ENCODE measurements at regions not wholly inside any gene's neighbourhood (a gene's known extent, or its start where the extent isn't known, plus 50 kb on each side); places are given as distances from the start of the nearest gene placed in this dataset.
"Not testable (repeated sequence)": the region's sequence is repeated elsewhere in the genome, so short reads cannot be mapped to it uniquely, and the experiment has no call there.

DNA sequence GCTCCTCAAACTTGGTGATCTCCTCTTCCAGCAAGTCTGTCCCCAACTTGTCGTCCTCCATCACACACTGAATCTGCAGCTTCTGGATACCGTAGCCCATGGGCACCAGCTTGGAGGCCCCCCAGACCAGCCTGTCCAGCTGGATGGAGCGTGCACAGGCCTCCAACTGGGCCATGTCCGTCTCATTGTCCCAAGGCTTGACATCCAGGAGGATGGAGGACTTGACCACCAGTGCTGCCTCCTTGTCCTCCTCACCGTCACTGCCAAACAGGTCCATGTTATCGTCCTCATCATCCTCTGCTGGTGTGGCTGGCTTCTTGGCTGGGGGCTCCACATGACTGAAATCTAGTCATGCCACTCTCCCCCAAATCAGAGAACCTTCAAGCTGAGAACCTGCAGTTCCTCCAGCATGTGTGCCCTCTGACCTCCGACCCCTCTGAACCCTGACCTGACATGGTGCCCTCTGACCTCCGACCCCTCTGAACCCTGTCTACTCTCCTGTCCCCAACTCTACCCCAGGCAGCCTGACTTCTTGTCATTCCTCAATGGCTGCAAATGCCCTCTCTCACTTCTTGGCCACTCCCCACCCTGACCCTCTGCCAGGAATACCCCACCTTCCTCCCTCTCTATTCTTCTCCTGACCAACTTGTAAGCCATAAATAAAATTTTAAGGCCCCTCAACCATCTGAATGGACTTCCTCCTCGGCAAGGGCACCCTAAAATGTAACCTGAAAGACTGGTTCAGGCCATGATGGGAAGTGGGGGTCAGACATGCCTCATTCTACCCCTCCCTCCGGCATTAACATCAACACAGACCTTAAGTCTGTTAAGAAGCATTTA, 275.7 kb upstream of the C1orf174 start:
- no peak for DNase-seq

DNA sequence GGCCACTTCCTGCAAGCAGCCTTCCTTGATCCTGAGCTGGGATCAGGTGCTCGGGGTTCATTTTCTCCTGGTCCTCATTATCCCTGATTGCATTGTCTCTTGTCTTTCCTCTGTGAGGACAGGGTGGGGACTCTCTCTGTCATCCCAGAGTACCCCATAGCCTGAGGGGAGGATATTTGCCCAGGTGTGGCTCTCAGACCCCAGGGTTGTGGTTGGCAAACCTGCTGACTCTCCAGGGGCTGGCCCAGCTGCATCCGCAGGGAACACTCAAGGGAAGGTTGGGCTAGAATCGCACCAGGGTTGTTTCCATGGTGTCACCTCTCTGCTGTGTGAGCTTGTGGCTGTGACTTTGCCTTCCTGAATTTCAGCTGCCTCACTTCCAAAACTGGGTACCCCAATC, 276.8 kb upstream of the C1orf174 start:
- no peak for DNase-seq

DNA sequence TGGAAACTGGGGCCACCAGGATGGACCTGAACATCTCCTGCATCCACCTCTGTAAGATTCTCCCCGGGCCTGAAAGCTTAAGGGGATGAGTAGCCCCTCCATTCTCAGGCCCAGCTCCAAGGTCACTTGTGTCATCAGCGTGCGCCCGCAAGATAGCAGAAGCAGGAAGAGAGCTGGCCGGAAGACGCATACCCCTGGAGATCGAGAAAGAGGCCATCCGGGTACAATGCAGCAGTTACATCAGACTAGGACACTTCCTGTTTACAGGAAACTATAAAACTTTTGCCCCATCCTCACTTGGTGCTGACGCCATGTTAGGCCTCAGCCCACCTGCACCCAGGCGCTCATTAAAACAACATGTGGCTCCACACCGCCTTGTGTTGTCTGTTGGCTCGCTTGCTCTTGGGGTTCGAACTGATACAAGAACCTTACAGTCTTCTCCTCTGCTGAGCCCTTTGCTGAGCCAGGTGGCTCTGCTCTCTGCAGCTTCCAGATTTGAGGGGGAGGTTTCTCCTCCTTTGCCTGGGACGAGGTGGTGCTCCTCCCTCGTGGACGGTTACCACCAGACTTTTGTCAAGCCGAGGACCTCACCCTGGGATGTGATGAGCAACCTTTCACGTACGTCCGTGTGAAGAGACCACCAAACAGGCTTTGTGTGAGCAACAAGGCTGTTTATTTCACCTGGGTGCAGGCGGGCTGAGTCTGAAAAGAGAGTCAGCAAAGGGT, 277.5 kb upstream of the C1orf174 start:
- no peak for DNase-seq

DNA sequence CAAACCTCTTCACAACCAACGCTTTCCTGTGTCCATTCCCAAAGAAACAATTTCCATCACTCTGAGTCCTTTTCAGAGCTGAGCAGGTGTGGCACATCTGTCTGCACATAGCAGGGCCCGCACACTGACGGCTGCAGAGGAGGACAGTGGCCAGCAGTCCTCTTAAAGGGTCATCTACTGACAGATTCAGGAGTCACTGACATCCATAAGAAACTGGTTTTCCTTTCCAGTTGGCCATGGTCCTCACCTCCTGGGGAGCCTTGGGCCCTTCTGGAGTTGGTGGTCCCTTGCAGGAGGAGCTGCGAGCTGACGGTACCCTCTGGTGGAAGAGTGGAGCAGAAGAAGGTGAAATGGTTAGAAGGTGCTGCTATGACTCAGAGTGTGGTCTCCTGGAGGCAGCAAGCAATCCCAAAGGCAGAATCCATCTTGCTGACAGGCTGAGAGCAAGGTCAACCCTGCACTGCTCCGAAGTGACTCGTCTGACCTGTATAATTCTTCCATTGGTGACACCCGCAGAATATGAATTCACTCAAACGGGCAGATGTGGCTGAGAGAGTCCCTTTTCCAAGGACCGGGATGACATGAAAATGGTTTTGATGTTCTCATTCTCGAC, 278.5 kb upstream of the C1orf174 start:
- no peak for DNase-seq

DNA sequence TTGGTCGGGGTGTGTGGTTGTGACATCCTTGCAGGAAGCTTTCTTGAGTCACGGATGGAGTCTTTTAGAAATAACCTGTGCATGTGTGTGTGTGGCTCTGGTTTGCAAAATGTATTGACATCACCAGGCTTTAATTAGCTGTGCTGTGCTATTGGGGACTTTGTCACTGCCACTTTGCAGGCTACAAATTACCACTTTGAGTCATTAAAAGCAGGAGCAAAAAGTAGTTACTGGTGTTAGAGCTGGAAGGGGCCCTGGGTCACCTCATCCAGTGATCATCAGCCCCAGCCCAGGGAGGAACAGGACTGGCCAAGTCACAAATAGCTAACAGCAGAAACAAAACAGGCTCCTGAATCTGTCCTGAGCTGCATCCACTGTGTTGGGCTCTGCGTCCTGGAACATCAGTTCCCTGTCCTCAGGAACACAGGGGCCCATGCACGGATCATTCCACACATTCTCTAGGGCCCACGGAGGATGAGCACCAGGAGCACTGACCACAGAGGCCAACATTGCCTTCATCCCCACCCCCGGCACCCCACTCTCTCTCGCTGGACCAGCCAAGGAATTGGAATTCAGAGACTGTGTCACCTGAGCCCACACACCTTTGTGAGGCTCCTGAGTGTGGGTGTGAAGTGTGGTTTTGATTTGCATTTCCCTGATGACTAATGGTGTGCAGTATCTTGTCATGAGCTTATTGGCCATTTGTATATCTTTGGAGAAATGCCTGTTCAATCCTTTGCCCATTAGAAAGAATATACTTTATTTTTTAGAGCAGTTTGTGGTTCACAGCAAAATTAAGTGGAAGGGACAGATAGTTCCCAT, 280.1 kb upstream of the C1orf174 start:
- no peak for DNase-seq

DNA sequence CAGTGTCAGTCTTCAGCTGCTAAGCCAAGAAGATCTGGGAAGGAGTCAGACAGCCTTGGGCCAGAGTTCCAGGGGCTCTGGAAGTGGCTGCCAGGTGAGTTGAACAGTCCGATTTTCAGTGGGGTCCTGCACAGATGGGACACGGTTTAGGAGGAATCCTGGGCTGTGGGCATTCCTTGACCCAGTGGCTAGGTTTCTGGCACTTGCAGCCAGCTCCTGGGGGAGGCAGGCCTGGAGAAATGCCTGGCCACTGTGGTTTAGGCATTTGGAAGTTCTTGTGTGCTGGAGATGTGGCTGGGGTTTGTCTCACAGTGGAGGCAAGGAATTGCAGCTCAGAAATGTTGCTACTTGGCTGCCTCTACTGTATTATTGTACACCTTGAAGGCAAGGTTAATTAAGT, 286.4 kb upstream of the C1orf174 start:
- DNase-seq, result not testable (repeated sequence)

DNA sequence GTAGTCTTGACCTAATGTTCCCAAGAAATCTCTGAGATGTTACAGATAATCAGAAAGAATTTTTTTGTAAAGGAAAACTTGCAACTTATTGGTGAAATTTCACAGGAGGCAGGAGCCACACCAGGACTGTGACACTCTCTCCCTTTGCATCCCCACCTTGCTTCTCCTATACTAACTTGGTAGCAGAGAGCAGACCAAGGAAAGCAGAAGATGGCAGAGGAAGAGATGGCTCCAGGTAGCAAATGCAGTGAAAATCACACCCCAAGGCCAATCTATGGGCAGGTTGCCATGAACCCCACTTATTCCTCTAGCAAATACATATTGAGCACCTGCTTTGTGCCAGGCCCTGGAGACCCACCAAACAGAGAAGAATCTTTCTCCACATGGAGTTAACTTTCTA, 303.4 kb upstream of the C1orf174 start:
- no peak for DNase-seq

DNA sequence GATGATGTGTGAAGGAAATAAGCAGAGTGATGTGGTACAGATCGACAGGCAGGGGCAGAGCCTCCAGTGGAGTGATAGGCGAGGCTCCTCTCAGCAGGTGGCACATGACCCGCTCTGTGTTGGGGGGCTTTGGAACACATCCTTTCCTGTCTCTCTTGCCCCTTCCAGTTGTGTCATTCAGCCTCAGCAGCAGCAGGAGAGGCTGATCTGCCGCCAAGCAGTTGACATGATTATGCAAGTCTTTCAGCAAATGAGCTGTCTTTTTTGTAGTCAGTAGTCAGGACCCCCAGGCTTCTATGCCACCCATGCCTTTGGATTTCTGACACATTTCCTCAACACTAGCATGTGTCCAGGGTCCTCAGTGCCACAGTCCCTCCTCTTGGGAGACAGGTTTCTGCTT, 307.1 kb upstream of the C1orf174 start:
- DNase-seq, result no peak

DNA sequence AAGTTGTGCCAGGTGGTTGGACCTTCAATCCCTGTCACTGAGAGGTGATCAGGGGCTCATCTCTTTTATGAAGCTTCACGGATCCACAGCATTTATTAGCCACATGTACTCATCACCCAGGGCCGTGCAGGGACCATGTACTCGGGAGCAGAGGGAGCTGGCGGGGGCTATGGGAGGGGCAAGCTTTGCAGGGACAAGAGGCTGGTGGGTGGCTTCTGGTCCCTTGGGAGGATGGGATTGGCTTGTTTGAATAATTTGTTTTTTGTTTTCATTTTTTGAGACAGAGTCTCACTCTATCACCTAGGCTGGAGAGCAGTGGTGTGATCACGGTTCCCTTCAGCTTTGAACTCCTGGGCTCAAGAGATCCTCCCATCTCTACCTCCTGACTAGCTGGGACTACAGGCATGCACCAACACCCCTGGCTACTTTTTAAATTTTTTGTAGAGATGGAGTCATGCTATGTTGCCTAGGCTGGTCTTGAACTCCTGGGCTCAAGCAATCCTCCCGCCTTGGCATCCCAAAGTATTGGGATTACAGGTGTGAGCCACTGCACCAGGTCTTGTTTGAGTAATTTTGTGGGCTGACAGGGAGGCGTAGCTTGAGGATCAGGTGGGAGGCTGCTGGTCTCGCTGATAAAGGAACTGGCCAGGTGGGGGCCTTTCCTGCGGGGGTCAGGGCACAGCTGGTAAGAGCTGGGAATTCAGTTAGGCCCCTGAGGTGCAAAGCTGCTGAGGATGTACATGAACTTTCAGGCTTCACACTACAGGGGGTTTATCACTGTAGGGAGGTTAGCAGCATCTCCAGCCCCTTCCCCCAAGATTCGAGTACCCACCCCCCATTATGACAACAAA, 308.0 kb upstream of the C1orf174 start:
- no peak for DNase-seq

DNA sequence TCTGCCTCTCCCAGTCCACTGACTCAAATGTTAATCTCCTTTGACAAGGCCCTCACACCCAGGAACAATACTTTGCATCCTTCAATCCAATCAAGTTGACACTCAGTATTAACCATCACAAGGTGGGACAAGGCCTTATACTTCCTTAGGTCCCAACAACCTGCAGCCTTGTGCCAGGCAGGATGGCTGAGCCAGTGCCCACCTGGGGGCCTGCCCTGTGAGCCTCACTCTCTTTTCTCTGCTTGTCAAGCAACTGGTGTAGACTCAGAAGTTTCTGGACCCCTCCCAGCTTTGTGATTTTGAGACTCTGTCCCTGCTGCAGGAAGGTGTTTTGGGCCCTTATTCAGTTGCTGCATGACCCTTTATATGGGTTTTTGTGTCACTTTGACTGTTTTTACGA, 310.0 kb upstream of the C1orf174 start:
- no peak for DNase-seq

DNA sequence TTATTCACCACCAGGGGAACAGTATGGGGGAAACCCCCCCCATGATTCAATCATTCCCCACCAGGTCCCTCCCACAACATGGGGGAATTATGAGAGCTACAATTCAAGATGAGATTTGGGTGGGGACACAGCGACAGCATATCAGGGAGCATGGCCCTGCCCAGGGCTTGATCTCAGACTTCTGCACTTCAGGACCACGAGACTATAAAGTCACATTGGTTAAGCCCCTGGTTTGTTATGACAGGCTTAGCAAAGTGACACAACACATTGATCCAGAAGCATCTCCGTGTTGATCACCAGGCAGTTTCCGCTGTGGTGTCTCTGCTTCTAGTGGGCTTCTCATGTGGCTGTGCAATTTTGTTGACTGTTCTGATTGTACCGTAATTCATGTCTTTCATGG, 312.7 kb upstream of the C1orf174 start:
- DNase-seq, result no peak

DNA sequence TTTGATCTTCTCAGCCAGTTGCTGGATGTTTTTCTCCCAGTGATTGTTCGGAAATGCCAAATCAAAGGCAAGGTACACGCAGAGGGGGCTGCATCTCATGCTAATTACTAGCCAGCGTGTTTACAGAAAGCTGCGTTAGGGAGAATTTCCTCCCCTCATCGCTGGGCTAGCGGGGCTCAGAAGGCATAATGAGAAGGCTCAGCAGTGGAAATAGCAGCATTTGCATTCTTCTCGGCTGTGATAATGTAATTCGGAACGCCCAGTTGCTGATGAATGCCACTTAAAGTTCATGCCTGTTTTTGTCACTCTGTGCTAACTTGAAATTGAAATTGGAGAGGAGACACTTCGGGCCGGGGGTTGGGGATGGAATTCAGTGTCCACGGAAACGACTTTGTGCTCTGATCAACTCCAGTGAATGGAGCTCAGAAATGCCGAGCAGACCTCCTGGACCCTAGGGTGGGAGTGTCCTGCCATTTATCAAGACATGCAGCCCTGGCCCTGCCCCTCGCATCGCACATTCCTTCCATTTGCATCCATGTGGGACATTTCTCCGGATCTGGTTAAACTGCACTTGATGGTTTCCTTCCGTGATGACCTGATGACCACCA, 313.4 kb upstream of the C1orf174 start:
- DNase-seq, result no peak

DNA sequence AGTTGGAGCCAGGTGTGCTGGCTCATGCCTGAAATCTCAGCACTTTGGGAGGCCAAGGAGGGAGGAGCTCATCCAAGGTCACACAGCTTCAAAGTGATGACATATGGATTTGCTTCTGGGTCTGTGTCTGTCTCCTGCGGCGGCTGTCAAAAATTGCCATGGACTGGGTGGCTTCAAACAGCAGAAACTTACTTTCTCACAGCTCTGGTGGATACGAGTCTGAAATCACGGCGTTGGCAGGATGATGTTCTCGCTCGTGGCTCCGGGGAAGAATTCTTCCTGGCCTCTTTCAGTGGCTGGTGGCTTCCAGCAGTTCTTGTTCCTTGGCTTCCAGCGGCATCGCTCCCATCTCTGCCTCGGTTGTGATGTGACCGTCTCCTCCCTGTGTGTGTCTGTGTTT, 314.8 kb upstream of the C1orf174 start:
- DNase-seq, result no peak

DNA sequence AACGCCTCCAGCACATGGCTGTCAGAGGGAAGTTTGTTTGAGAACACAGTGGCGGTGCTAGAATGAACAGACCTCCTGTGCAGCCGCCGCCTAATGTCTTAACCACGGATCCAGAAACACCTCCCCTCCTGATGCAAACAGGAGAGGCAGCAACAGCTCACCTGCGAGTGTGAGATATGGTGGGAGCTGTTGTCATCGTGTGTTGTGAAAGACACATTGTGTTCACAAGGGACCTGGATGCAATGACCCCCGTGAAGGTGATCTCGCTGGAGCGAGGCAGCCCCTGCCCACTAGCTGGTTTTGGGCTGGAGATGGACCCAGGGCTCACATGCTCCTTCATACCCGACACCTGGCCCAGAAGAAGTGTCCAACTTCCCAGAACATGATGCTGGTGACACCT, 315.3 kb upstream of the C1orf174 start:
- no peak for DNase-seq

DNA sequence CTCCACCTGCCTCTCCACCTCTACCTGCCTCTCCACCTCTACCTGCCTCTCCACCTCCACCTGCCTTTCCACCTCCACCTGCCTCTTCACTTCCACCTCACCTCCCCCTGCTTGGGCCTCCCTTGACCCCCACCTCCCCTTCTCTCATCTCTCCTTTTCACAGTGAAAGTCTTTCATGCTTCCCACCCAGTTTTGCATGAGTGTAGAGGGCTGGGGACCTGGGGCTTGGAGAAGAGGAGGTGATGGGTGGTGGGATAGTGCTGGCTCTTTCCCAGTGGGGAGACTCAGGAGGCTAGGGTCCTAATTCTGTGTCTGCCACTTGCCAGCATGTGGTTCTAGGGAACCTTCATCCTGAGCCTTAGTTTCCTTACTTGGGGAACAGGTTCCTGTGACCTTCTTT, 316.2 kb upstream of the C1orf174 start:
- no peak for DNase-seq

DNA sequence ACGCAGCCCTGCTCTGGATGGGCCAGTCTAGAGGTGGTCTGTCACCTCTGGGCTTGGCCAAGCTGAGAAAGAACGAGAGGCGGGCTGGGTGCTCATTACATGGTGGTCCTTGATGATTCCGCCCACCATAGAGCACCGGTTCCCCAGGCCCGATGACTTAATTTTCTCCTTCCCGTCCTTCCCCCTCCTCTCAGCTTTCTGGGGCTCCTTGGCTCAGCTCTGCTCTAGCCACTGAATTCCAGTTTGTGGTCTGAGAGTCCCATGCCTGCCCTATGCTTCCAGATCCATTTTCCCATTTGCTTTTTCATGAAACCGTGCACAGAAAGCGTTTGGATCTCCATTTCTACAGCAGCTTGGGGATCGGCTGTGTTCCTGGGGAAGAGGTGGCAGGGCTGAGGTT, 318.5 kb upstream of the C1orf174 start:
- no peak for DNase-seq

DNA sequence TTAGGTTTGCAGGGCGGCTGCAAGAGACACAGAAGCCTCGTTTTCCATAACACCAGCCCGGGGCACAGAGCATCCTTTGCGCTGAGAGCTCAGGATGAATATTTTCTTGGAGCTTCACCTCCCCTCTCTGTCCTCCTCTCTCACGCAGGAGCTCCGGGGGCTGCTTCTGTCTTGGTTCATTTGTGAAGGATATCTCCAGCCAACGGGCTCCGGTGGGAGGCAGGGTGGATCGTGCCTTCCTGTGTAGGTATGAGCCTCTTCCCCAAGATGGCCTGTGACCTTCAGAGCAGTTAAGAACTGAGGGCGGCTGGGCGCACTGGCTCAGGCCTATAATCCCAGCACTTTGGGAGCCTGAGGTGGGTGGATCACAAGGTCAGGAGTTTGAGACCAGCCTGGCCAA, 319.0 kb upstream of the C1orf174 start:
- DNase-seq, result no peak

DNA sequence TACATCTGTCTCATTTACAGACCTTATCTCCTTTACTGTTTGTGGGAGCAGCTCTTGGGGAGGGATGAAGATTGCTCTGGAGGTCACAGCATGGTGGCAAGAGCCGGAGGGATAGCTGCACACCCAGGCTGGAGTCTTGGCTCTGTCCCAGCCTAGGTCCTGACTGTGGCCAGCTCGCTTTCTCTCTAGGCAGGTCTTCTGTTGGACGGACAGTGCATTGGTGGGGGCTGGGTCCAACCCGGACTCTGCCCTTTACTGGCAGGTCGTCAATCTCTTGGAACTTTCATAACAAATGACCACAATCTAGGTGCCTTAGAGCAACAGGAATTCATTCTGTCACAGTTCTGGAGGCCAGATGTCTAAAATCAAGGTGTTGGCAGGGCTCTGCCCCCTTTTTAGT, 319.8 kb upstream of the C1orf174 start:
- no peak for DNase-seq

DNA sequence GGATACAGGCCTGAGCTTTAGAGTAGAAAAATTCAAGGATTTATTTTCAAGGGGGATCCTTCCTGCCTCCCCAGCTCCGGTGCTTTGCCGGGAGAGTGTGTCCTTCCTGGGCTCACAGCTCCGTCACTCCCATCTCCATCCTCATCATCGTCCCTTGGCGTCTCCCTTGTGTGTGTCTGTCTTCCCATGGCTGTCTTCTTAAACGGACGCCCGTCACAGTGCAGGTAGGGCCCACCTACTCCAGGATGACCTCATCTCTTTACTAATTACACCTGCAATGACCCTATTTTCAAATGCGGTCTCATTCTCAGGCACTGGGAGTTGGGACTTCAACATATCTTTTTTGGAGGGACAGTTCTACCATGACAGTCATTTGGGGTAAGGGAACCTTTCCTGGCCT, 320.3 kb upstream of the C1orf174 start:
- no peak for DNase-seq

DNA sequence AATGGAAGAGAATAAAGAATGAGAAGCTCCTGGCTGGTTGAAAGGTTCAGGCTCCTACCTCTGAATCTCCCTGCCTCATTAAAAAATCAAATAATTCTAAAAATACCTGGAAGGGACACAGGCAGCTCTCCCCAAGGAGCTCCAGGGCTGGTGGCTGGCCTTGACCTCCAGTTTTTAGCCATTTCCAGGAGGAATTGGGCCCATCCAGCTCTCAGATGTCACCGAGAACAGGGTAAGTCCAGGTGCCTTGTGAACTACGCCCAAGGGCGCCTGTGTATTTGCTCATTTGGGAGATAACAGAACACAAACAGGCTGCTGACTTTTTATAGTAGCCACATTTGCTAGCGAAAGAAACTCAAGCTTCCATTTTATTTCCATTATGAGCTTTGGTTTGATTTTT, 321.0 kb upstream of the C1orf174 start:
- no peak for DNase-seq

DNA sequence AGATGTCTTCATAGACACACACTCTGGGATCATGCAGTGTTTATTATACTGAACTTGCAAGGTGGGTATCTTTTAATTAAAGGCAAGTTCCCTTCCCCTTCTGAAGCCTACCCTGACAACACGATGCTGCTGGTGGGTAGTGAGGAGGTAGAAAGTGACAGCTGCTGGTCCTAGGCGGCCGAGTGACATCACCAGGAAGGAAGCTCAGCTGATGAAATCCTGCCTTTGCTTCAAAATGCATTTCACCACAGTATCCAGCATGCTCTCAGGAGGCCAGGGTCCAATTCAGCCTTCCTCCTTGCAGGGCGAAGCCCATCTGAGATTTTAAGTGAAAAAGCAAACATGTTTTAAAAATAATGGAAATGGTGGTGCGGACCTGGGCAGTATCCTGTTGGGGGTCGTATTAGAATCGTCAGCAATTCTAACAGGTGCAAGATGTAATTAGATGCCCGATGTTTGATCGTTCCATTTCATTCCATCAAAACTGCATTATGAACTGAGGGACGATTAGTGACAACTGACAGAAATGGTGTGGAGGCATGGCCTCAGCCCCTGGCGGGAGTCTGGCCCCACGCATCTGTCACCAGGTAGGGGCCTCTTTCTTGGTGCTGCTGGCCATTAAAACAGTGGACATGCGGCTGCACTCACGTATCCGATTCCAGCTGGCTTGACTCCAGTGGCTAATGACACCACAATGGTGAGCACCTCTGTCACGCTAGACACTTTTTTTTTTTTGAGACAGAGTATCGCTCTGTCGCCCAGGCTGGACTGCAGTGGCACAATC, 324.8 kb upstream of the C1orf174 start:
- no peak for DNase-seq

Measured in NCI-H187 treated with DMSO at 0.1 percent for 48 hours (cell line).